ENCODE measurements at regions not wholly inside any gene's neighbourhood (a gene's known extent, or its start where the extent isn't known, plus 50 kb on each side); places are given as distances from the start of the nearest gene placed in this dataset.

DNA sequence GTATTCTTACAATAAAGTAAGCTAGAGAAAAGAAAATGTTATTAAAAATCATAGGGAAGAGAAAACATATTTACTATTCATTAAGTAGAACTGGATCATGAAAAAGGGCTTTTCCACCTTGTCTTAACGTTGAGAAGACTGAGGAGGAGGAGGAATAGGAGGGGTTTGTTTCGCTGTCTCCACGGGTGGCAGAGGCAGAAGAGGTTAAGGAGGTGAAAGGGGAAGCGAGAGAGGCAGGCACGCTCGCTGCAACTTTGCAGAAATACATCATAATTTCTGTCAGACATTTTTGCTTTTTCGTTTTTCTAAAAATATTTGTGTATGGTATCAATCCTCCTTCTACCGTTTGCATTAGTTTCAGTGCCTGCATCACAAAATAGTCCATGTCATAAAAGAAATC is 2375.1 kb upstream of the AGA start:
- TF ChIP-seq, protein P1, sequence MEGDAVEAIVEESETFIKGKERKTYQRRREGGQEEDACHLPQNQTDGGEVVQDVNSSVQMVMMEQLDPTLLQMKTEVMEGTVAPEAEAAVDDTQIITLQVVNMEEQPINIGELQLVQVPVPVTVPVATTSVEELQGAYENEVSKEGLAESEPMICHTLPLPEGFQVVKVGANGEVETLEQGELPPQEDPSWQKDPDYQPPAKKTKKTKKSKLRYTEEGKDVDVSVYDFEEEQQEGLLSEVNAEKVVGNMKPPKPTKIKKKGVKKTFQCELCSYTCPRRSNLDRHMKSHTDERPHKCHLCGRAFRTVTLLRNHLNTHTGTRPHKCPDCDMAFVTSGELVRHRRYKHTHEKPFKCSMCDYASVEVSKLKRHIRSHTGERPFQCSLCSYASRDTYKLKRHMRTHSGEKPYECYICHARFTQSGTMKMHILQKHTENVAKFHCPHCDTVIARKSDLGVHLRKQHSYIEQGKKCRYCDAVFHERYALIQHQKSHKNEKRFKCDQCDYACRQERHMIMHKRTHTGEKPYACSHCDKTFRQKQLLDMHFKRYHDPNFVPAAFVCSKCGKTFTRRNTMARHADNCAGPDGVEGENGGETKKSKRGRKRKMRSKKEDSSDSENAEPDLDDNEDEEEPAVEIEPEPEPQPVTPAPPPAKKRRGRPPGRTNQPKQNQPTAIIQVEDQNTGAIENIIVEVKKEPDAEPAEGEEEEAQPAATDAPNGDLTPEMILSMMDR (IDR thresholded peaks at IDR 0.05; ENCODE audit: insufficient read depth, low read length): no peak
- no peak for TF ChIP-seq POLR2AphosphoS5 (IDR thresholded peaks at IDR 0.05; ENCODE audit: low read depth)

Data from HL-60 (cell line).